KOPT-K1 (cell line): ENCODE measurements at regions not wholly inside any gene's neighbourhood (a gene's known extent, or its start where the extent isn't known, plus 50 kb on each side); places are given as distances from the start of the nearest gene placed in this dataset.
"Not testable (repeated sequence)": the region's sequence is repeated elsewhere in the genome, so short reads cannot be mapped to it uniquely, and the experiment has no call there.

ENCODE experiments used
- H3K27ac ChIP-seq: fragments of 200-600 bp; sonication (generic); 2 replicates; pipeline ENCODE4 v1.5.1; 2016; ENCODE audit warnings: antibody characterized with exemption, mild to moderate bottlenecking, low read depth, low read length; ENCODE audit not compliant: poor library complexity, severe bottlenecking
- H3K36me3 ChIP-seq: fragments of 200-600 bp; sonication (generic); 2 replicates; pipeline ENCODE4 v1.5.1; 2017; ENCODE audit warnings: antibody characterized with exemption, mild to moderate bottlenecking, low read length, moderate library complexity; ENCODE audit not compliant: insufficient read depth
- H3K9me3 ChIP-seq: fragments of 200-600 bp; sonication (generic); 2 replicates; pipeline ENCODE4 v1.5.1; 2017; ENCODE audit warnings: antibody characterized with exemption, low read length, mild to moderate bottlenecking; ENCODE audit not compliant: insufficient read depth, poor library complexity, severe bottlenecking

- no peaks in the 10 kb centered on the region for H3K36me3 ChIP-seq
- H3K9me3 ChIP-seq: no peaks in the 10 kb centered on the region
- no peak overlapping the region for H3K27ac ChIP-seq
Observed at GRCh38 chr3:31092748-31093589, 198.5 kb upstream of the GADL1 start.

DNA sequence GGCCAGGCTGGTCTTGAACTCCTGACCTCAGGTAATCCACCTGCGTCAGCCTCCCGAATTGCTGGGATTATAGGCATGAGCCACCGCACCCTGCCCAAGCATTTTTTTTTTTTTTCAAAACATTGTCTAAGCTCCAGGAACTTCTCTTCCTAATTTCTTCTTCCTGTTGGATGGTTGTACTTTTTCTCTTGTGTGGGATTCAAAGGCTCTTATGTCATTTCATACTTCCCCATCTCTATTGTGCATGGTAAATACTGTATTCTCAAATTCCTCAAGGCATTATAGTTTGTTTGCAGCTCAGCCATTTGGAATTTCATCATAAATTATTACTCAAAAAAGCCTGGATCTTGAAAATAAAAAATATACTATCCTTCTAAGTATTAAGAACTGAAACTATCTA lies 199.1 kb upstream of the GADL1 start:
- Histone ChIP-seq H3K36me3 (no peaks in the 10 kb centered on the region), H3K27ac (no peak overlapping the region), H3K9me3 (no peaks in the 10 kb centered on the region)

- Histone ChIP-seq H3K27ac (no peak overlapping the region), H3K9me3 (no peaks in the 10 kb centered on the region), H3K36me3 (no peaks in the 10 kb centered on the region)
Observed at GRCh38 chr3:31094048-31094447, 199.6 kb upstream of the GADL1 start.

GRCh38 chr3:31095255-31095654 lies 200.8 kb upstream of the GADL1 start:
- H3K9me3 ChIP-seq: no peaks in the 10 kb centered on the region
- H3K36me3 ChIP-seq: no peaks in the 10 kb centered on the region
- no peak overlapping the region for H3K27ac ChIP-seq

- H3K36me3 ChIP-seq: no peaks in the 10 kb centered on the region
- no peak overlapping the region for H3K27ac ChIP-seq
- peaks cover under 1% of the 10 kb centered on the region for H3K9me3 ChIP-seq
Observed at GRCh38 chr3:31096661-31097395, 202.4 kb upstream of the GADL1 start.

DNA sequence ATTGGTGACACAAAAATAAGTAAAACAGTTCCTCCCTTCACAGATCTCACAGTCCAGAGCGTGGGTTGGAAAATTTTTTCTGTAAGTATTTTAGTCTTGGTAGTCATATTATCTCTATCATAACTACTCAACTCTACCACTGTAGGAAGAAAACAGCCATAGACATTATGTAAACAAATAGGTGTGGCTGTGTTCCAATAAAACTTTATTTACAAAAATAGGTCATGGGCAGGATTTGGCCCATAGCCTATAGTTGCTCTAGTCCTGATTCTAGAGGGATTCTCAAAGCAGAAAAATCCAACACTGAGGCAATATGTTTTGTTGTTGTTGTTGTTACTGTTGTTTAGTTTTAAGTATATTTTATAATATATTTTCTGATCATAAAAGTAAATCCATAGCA lies 206.1 kb upstream of the GADL1 start:
- Histone ChIP-seq H3K36me3 (no peaks in the 10 kb centered on the region), H3K9me3 (peaks cover 8% of the 10 kb centered on the region), H3K27ac (no peak overlapping the region)

GRCh38 chr3:31101285-31101684 lies 206.8 kb upstream of the GADL1 start:
- H3K27ac ChIP-seq, H3K36me3 ChIP-seq, H3K9me3 ChIP-seq: not testable (repeated sequence)

GRCh38 chr3:31102196-31102879 lies 207.9 kb upstream of the GADL1 start:
- Histone ChIP-seq H3K36me3 (no peaks in the 10 kb centered on the region), H3K27ac (no peak overlapping the region), H3K9me3 (peaks cover 8% of the 10 kb centered on the region)

- no peak overlapping the region for H3K27ac ChIP-seq
- H3K36me3 ChIP-seq: no peaks in the 10 kb centered on the region
- H3K9me3 ChIP-seq: peaks cover 8% of the 10 kb centered on the region
Observed at GRCh38 chr3:31103181-31103580, 208.7 kb upstream of the GADL1 start.

- Histone ChIP-seq H3K27ac (no peak overlapping the region), H3K9me3 (peaks cover 8% of the 10 kb centered on the region), H3K36me3 (no peaks in the 10 kb centered on the region)
Observed at GRCh38 chr3:31103623-31104180, 209.2 kb upstream of the GADL1 start.

GRCh38 chr3:31105011-31105410 lies 210.6 kb upstream of the GADL1 start:
- Histone ChIP-seq H3K36me3 (no peaks in the 10 kb centered on the region), H3K9me3 (peaks cover 11% of the 10 kb centered on the region), H3K27ac (no peak overlapping the region)

DNA sequence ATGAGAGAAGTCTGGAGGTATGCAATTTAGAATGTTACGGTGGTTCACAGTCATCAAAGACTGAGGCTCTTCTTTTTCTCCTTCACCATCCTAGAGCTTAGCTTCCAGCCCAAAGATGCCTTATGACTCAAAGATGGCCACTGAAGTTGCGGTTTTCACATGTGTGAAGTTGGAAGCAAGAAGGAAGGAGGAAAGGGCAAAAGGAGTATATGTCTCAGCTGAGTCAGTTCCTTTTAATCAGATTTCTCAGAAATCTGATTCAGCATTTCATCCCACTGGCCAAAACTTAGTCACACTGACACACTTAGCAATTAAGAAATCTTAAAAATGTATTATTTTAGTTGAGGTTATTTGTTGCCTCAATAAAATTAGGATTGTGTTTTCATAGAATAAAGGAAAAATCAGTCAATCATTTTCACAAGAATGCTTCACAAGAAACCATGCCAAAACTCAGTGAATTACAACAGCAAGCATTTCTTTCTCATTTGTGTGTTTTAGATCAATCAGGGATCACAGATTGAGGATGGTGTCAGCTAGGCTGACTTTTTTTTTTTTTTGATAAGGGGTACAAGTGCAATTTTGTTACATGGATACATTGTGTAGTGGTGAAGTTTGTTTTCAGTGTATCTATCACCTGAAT lies 211.1 kb upstream of the GADL1 start:
- no peak overlapping the region for H3K27ac ChIP-seq
- H3K36me3 ChIP-seq: no peaks in the 10 kb centered on the region
- peaks cover 11% of the 10 kb centered on the region for H3K9me3 ChIP-seq

DNA sequence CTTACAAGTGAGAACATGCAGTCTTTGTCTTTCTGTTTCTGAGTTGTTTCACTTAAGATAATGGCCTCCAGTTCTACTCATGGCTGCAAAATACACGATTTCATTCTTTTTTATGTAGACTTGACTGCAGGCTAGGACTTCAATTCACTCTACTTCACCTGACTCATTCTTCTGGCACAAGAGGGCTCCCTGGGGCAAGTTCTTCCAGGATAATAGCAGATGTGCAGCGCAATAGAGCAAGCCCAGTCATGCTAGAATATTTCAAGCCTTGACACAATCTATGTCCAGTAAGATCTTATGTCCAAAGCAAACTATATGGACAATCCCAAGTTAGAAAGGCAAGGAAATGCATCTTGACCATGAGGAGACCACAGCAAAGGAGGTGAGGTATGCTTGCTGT lies 211.7 kb upstream of the GADL1 start:
- H3K36me3 ChIP-seq: no peaks in the 10 kb centered on the region
- H3K27ac ChIP-seq: no peak overlapping the region
- H3K9me3 ChIP-seq: peaks cover 11% of the 10 kb centered on the region

- Histone ChIP-seq H3K36me3 (no peaks in the 10 kb centered on the region), H3K9me3 (peaks cover 10% of the 10 kb centered on the region), H3K27ac (no peak overlapping the region)
Observed at GRCh38 chr3:31106912-31107311, 212.5 kb upstream of the GADL1 start.

GRCh38 chr3:31114929-31115283 lies 220.4 kb upstream of the GADL1 start:
- H3K36me3 ChIP-seq: no peaks in the 10 kb centered on the region
- H3K9me3 ChIP-seq: peaks cover 9% of the 10 kb centered on the region
- H3K27ac ChIP-seq: no peak overlapping the region
